Endothelial cell of umbilical vein (primary cell): ENCODE measurements at regions not wholly inside any gene's neighbourhood (a gene's known extent, or its start where the extent isn't known, plus 50 kb on each side); places are given as distances from the start of the nearest gene placed in this dataset.

Experiments used
- BruUV-seq: library from RNA; stranded (reverse); fragments of 400-500 nt; replicated peaks from 2 replicates; lab custom pipeline; 2021; lab: Mats Ljungman, UMichigan
- CTCF ChIA-PET: fragments of 300-600, 350-600 bp; sonication (Branson Sonifier 250); formaldehyde crosslinking; loops from one replicate; lab custom pipeline; 2021; ENCODE audit warnings: antibody characterized with exemption, inconsistent platforms; lab: Charles Lee
- POLR2A ChIA-PET: fragments of 300-600, 350-600 bp; sonication (Branson Sonifier 250); formaldehyde crosslinking; loops from one replicate; lab custom pipeline; 2021; ENCODE audit warnings: antibody characterized with exemption, inconsistent platforms; lab: Charles Lee
- DNase-seq: peaks from one replicate; pipeline ENCODE4 v3.0.0-alpha.2; 2011; ENCODE audit warnings: low read depth, low spot score
- FAIRE-seq: peaks from 2 replicates; lab custom pipeline; 2011; peaks lifted over from hg19 to GRCh38; lab: Jason Lieb, UNC
- H2AFZ ChIP-seq: 2 replicates; pipeline ENCODE4 v1.6.0; 2012; ENCODE audit warnings: low read depth, low read length, control low read depth, inconsistent platforms
- H3K27ac ChIP-seq: 2 replicates; pipeline ENCODE4 v1.5.1; 2011; ENCODE audit warnings: low read depth, mild to moderate bottlenecking, control low read depth, low read length, moderate library complexity; ENCODE audit not compliant: insufficient read depth
- H3K27me3 ChIP-seq, 2 experiments: 2 replicates each; pipeline versions ENCODE4 v1.6.0 to v1.6.1; 2011; ENCODE audit warnings: low read length in 2 of 2, mixed read lengths in 1 of 2; ENCODE audit not compliant: control insufficient read depth in 2 of 2, insufficient read depth in 2 of 2
- H3K36me3 ChIP-seq, 2 experiments: 2 replicates in 1 of 2; 3 replicates in 1 of 2; pipeline ENCODE4 v1.5.1; 2011; ENCODE audit warnings: low read length in 2 of 2, mild to moderate bottlenecking in 1 of 2, moderate library complexity in 1 of 2; ENCODE audit not compliant: control insufficient read depth in 2 of 2, insufficient read depth in 2 of 2; ENCODE audit errors: extremely low read depth in 1 of 2
- H3K4me1 ChIP-seq: 3 replicates; pipeline ENCODE4 v1.5.1; 2011; ENCODE audit warnings: mild to moderate bottlenecking, low read length; ENCODE audit not compliant: control insufficient read depth, insufficient read depth; ENCODE audit errors: extremely low read depth
- H3K4me2 ChIP-seq: 2 replicates; pipeline ENCODE4 v1.6.1; 2011; ENCODE audit warnings: low read length, control low read depth, mixed read lengths; ENCODE audit not compliant: insufficient read depth
- H3K4me3 ChIP-seq, 3 experiments: fragments of 200-600 bp in 1 of 3; sonication (generic), shearing (Covaris generic) in 1 of 3; replicated peaks in 1 of 3; 2 replicates each; pipeline ENCODE4 v1.5.1; 2011 to 2016; ENCODE audit warnings: control low read depth in 3 of 3, low read length in 3 of 3, mild to moderate bottlenecking in 2 of 3, inconsistent platforms in 1 of 3, low read depth in 1 of 3, moderate library complexity in 1 of 3; ENCODE audit not compliant: insufficient read depth in 1 of 3
- H3K79me2 ChIP-seq: 2 replicates; pipeline ENCODE4 v1.6.0; 2012; ENCODE audit warnings: low read length, inconsistent platforms; ENCODE audit not compliant: control insufficient read depth, insufficient read depth
- H3K9ac ChIP-seq: replicated peaks from 2 replicates; pipeline ENCODE3; 2011; ENCODE audit warnings: low read length, control low read depth; ENCODE audit not compliant: insufficient read depth; ENCODE audit errors: extremely low read depth
- H3K9me1 ChIP-seq: replicated peaks from 3 replicates; pipeline ENCODE4 v1.6.0; 2011; ENCODE audit warnings: mild to moderate bottlenecking, low read length; ENCODE audit not compliant: control insufficient read depth, insufficient read depth; ENCODE audit errors: extremely low read depth
- H3K9me3 ChIP-seq: replicated peaks from 2 replicates; pipeline ENCODE4 v1.5.1; 2012; ENCODE audit warnings: low read length, inconsistent platforms; ENCODE audit not compliant: control insufficient read depth, insufficient read depth
- H4K20me1 ChIP-seq: replicated peaks from 2 replicates; pipeline ENCODE3; 2011; ENCODE audit warnings: mild to moderate bottlenecking, low read length; ENCODE audit not compliant: control insufficient read depth, insufficient read depth; ENCODE audit errors: extremely low read depth
- FOS ChIP-seq: IDR thresholded peaks from 2 replicates; pipeline ENCODE4 v1.6.1; 2011; ENCODE audit warnings: mild to moderate bottlenecking, low read length, moderate library complexity, borderline replicate concordance; ENCODE audit not compliant: insufficient read depth
- POLR2A ChIP-seq: IDR thresholded peaks from 2 replicates; pipeline ENCODE4 v1.6.1; 2012; ENCODE audit warnings: low read depth, mild to moderate bottlenecking, control low read depth, low read length
- POLR2AphosphoS5 ChIP-seq: IDR thresholded peaks from 2 replicates; pipeline ENCODE4 v1.6.1; 2012; ENCODE audit warnings: low read depth, mild to moderate bottlenecking, control low read depth, low read length, moderate library complexity; ENCODE audit not compliant: insufficient read depth
- dilution Hi-C: fragments of 300-500 bp; cut with MboI; formaldehyde crosslinking; loops from one replicate; pipeline ENCODE4 v1.15.0; 2019; ENCODE audit warnings: low sequenced_read_pairs; ENCODE audit not compliant: extremely low pct_ligation_motif_present
- intact Hi-C: fragments of 100-400 bp; cut with micrococcal nuclease; formaldehyde crosslinking; loops from one replicate; pipeline ENCODE4 v1.10.0; 2022
- TF ChIP-seq, protein P1 (sequence below): IDR thresholded peaks from 2 replicates; pipeline ENCODE4 v1.6.1; 2011; ENCODE audit not compliant: insufficient read depth, insufficient read length

DNA sequence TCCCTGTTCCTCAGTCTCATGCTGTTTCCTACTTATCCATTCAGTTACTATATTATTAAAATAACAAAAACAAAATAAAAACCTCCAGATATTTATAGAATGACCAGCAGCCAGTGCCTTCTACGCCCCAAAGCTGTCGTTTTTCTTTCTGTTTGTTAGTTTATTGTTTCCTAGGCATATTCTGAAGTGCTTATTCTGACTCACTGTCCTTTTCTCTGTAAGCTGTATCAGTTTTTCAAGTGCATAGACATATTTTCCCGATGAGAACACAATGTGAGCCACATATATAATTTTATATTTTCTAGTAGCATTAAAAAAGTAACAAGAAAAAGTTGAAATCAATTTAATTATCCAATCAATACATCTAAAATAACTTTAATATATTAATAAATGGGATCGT is 2158.6 kb upstream of the TENM3 start:
- Histone ChIP-seq H3K4me3 (no peak overlapping the region), H3K27ac (no peak overlapping the region), H3K27me3 (no peaks in the 10 kb centered on the region), H4K20me1 (no peaks in the 10 kb centered on the region), H3K9me3 (peaks cover 2% of the 10 kb centered on the region), H3K9ac (no peak overlapping the region), H3K4me1 (no peaks in the 10 kb centered on the region), H2AFZ (no peak overlapping the region), H3K79me2 (no peaks in the 10 kb centered on the region), H3K9me1 (no peaks in the 10 kb centered on the region), H3K36me3 (no peaks in the 10 kb centered on the region), H3K4me2 (no peak overlapping the region)
- CTCF ChIA-PET = no interaction called here
- BruUV-seq = no TSS peak
- POLR2A ChIA-PET = no interaction called here
- TF ChIP-seq POLR2AphosphoS5 (no peak), POLR2A (no peak)
- TF ChIP-seq, protein P1, sequence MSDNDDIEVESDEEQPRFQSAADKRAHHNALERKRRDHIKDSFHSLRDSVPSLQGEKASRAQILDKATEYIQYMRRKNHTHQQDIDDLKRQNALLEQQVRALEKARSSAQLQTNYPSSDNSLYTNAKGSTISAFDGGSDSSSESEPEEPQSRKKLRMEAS = no peak
- DNase-seq (no peak), FAIRE-seq (no peak)
- dilution Hi-C loops = no loop called here
- intact Hi-C loops = no loop called here

DNA sequence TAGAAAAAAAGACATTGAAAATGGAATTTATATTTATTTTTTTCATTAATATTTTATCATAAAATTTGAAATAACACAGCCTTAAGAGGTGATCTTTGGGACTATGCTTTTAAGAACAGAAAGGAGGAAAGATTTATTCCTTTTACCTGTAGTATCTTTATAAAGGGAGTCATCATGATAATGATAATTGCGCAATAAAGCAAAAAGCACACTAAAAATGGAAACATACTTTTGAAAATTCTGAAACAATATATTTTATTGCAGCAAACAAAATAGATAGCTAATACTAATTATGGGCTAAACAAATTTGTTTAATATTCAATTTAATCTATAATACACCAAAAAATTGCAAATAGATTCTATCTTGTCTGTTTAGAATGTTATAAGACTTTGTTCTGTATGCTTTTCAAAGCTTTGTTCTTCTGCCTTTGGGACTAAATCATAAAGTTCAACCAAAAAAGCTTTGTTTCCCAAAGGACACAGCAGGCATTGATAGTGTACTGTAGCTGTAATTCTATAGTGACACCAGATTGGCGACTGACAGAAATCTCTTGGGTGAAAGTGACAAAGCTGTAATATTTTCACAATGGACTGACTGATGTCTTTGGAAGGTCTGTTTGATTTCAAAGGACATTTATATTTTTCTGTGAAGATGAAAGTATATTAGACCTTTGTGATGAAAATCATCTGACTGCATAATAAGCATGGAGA is 2156.6 kb upstream of the TENM3 start:
- POLR2A ChIA-PET = no interaction called here
- BruUV-seq = no TSS peak

More for the DNA sequence above, 2156.6 kb upstream of the TENM3 start:
- no peak for FAIRE-seq
- Histone ChIP-seq H3K27me3 (no peaks in the 10 kb centered on the region), H3K9me3 (peaks cover 2% of the 10 kb centered on the region), H3K4me2 (no peak overlapping the region), H3K79me2 (no peaks in the 10 kb centered on the region), H3K9me1 (no peaks in the 10 kb centered on the region), H4K20me1 (no peaks in the 10 kb centered on the region), H3K36me3 (no peaks in the 10 kb centered on the region), H3K27ac (no peak overlapping the region), H2AFZ (no peak overlapping the region), H3K4me1 (no peaks in the 10 kb centered on the region), H3K9ac (no peak overlapping the region), H3K4me3 (no peak overlapping the region)
- DNase-seq = no peak
- CTCF ChIA-PET = no interaction called here
- intact Hi-C loops (no loop called here), dilution Hi-C loops (no loop called here)
- no peak for TF ChIP-seq FOS
